WI38 (cell line): ENCODE measurements at regions not wholly inside any gene's neighbourhood (a gene's known extent, or its start where the extent isn't known, plus 50 kb on each side); places are given as distances from the start of the nearest gene placed in this dataset.

Source experiments
- H3K4me3 ChIP-seq: 2 replicates; pipeline ENCODE4 v1.5.1; 2011; ENCODE audit warnings: low read depth, mild to moderate bottlenecking, control low read depth, low read length
- CTCF ChIP-seq: IDR thresholded peaks from 2 replicates; pipeline ENCODE4 v1.5.1; 2012; ENCODE audit warnings: low read depth, mild to moderate bottlenecking, control low read depth, low read length

DNA sequence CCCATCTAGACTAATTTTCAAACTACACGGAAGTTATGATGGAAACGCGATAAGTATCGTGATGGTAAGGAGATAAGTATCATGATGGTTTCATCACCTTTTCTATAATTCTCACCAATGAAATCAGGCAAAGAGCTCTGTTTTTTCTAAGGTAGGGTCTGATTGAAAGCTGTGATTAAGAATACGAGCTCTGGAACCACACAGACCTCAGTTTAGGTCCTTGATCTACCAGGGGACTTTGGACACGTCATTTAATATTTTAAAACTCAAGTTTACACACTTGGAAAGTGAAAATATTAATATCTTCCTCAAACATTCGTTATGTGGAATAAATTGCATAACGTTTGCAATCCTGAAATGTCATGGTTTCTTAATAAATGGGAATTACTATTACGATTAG is 538.2 kb upstream of the CELF2 start:
- H3K4me3 ChIP-seq, result no peak overlapping the region
- no peak for TF ChIP-seq CTCF

DNA sequence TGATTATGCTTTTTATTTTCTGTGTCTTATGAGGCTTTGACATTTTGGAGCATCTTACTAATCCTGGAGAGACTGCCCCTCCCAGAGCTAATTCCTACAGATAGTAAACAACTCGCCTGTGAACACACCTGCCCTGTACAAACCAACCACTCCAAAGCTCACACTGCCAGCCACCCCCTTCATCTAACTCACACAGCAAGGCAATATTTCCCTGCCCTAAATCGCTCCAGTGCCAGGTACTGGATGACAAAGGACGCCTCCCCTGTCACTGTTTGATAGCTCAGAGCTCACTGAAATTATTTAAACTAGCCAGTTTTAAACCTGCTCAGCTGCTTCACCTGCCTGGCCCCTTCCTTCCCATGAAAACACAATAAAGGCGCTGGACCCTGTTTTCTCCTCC is 535.1 kb upstream of the CELF2 start:
- no peak overlapping the region for H3K4me3 ChIP-seq
- TF ChIP-seq CTCF, result no peak

DNA sequence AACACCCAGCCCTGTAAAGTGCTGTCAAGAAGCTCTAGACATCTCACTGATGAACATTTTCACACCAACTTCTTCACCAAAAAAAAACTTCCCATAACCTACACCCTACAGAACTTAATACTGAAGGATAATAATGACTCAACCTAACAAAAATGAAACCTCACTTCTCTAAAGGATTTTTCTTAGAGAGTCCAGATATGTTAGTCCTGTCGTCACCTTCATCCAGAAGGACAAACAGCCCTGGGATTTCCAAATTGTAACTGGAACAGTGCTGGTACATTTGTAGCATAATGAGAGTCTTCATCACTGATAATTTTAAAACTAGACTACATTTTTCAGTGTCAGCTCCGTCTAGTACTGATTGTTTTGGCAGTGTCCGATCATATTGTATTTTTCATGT is 528.6 kb upstream of the CELF2 start:
- no peak overlapping the region for H3K4me3 ChIP-seq
- TF ChIP-seq CTCF, result no peak

GRCh38 chr10:10489805-10490571 is 527.7 kb upstream of the CELF2 start:
- TF ChIP-seq CTCF, result no peak
- H3K4me3 ChIP-seq, result no peak overlapping the region

- H3K4me3 ChIP-seq, result no peak overlapping the region
- no peak for TF ChIP-seq CTCF
These were observed 527.1 kb upstream of the CELF2 start for GRCh38 chr10:10490581-10490980.

DNA sequence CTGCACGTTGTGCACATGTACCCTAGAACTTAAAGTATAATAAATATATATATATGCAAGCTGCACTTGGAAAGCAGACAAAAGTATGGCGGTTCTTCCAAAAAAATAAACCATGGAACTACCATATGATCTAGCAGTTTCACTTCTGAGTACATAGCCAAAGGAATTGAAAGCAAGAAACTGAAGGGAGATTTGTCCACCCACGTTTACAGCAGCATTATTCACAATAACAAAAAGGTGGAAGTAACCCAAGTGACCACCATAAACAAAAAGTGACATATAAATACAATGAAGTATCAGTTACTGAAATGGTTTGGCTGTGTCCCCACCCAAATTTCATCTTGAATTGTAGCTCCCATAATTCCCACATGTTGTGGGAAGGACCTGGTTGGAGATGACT is 525.3 kb upstream of the CELF2 start:
- TF ChIP-seq CTCF, result no peak
- no peak overlapping the region for H3K4me3 ChIP-seq

DNA sequence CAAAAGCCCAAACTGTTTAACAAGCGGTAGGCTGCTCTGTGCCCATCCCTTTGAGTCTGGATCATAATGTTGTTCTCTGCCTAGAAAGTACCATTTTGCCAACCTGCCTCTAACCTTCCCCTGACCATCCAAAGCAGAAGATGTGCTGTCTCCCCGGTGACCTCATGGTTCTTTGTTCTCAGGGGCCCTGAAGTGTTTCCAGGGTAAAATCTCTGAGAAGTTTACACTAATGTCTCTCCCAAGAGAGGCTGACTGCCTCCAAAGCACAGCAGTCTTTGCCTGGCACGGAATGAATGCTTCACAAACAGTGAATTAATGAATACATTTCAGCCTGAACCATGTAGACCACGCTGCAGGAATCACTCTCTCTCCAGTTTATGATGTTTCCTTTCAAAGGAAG is 523.8 kb upstream of the CELF2 start:
- no peak for TF ChIP-seq CTCF
- H3K4me3 ChIP-seq, result no peak overlapping the region
